ENCODE measurements at regions not wholly inside any gene's neighbourhood (a gene's known extent, or its start where the extent isn't known, plus 50 kb on each side); places are given as distances from the start of the nearest gene placed in this dataset.

GRCh38 chr18:78595924-78596573, 383.6 kb upstream of the SALL3 start:
- intact Hi-C loops (cut with DNase I): no loop called here
- H3K27ac ChIP-seq: no peak overlapping the region
- no peak overlapping the region for H3K4me3 ChIP-seq
- no peaks in the 10 kb centered on the region for H3K4me1 ChIP-seq
- H3K9me3 ChIP-seq: peaks cover 0 to 18% of the 10 kb centered on the region in 2 donors
- DNase-seq (no peak), ATAC-seq (no peak)
- no peaks in the 10 kb centered on the region for H3K36me3 ChIP-seq
- no peak for TF ChIP-seq CTCF (IDR thresholded peaks at IDR 0.05)
- H3K27me3 ChIP-seq: no peaks in the 10 kb centered on the region

- ATAC-seq: no peak
- Histone ChIP-seq H3K36me3 (no peaks in the 10 kb centered on the region), H3K4me1 (no peaks in the 10 kb centered on the region), H3K27me3 (no peaks in the 10 kb centered on the region), H3K4me3 (no peak overlapping the region), H3K9me3 (peaks cover 0 to 18% of the 10 kb centered on the region in 2 donors), H3K27ac (no peak overlapping the region)
- DNase-seq: peak in 1 of 4 donors; percentile 36
- intact Hi-C loops (cut with DNase I): no loop called here
- TF ChIP-seq CTCF (IDR thresholded peaks at IDR 0.05): no peak
These were observed 382.7 kb upstream of the SALL3 start for GRCh38 chr18:78596794-78597345.

GRCh38 chr18:78601349-78601748, 378.3 kb upstream of the SALL3 start:
- Histone ChIP-seq H3K4me1 (no peaks in the 10 kb centered on the region), H3K9me3 (no peaks in the 10 kb centered on the region), H3K27me3 (no peaks in the 10 kb centered on the region), H3K27ac (no peak overlapping the region), H3K36me3 (no peaks in the 10 kb centered on the region), H3K4me3 (no peak overlapping the region)
- ATAC-seq (no peak), DNase-seq (no peak)
- intact Hi-C loops (cut with DNase I): no loop called here
- TF ChIP-seq CTCF (IDR thresholded peaks at IDR 0.05): no peak

- Histone ChIP-seq H3K27me3 (no peaks in the 10 kb centered on the region), H3K27ac (no peak overlapping the region), H3K9me3 (no peaks in the 10 kb centered on the region), H3K36me3 (no peaks in the 10 kb centered on the region), H3K4me3 (no peak overlapping the region), H3K4me1 (no peaks in the 10 kb centered on the region)
- TF ChIP-seq CTCF (IDR thresholded peaks at IDR 0.05): no peak
- DNase-seq (no peak), ATAC-seq (no peak)
- intact Hi-C loops (cut with DNase I): no loop called here
These were observed 377.7 kb upstream of the SALL3 start for GRCh38 chr18:78601923-78602322.

GRCh38 chr18:78602430-78602829, 377.2 kb upstream of the SALL3 start:
- intact Hi-C loops (cut with DNase I): no loop called here
- H3K27me3 ChIP-seq: no peaks in the 10 kb centered on the region
- H3K9me3 ChIP-seq: no peaks in the 10 kb centered on the region
- no peak for TF ChIP-seq CTCF (IDR thresholded peaks at IDR 0.05)
- H3K27ac ChIP-seq: no peak overlapping the region
- DNase-seq (no peak), ATAC-seq (no peak)
- no peak overlapping the region for H3K4me3 ChIP-seq
- no peaks in the 10 kb centered on the region for H3K4me1 ChIP-seq
- H3K36me3 ChIP-seq: no peaks in the 10 kb centered on the region

Measured in left lung (tissue), 4 donors.